Ishikawa (cell line): ENCODE measurements at regions not wholly inside any gene's neighbourhood (a gene's known extent, or its start where the extent isn't known, plus 50 kb on each side); places are given as distances from the start of the nearest gene placed in this dataset.
A peak's percentile ranks its signal among the peaks of the same experiment; 100 is the strongest.

Source experiments
- CEBPB ChIP-seq: IDR thresholded peaks from 2 replicates; pipeline ENCODE4 v1.6.1; 2012
- CREB1 ChIP-seq: IDR thresholded peaks from 2 replicates; pipeline ENCODE4 v1.6.1; 2012; ENCODE audit warnings: low read depth
- EGR1 ChIP-seq: IDR thresholded peaks from 2 replicates; pipeline ENCODE4 v1.6.1; 2012
- EP300 ChIP-seq: IDR thresholded peaks from 2 replicates; pipeline ENCODE4 v1.6.1; 2012; ENCODE audit warnings: borderline replicate concordance
- FOXM1 ChIP-seq: IDR thresholded peaks from 2 replicates; pipeline ENCODE4 v1.6.1; 2012; ENCODE audit warnings: low read depth, borderline replicate concordance
- NFIC ChIP-seq: IDR thresholded peaks from 2 replicates; pipeline ENCODE4 v1.6.1; 2012
- RAD21 ChIP-seq: IDR thresholded peaks from 2 replicates; pipeline ENCODE4 v1.6.1; 2012; ENCODE audit warnings: low read depth
- REST ChIP-seq: IDR thresholded peaks from 2 replicates; pipeline ENCODE4 v1.6.1; 2012; ENCODE audit warnings: low read depth, mild to moderate bottlenecking
- TAF1 ChIP-seq: IDR thresholded peaks from 2 replicates; pipeline ENCODE4 v1.6.1; 2012; ENCODE audit warnings: low read depth, mild to moderate bottlenecking
- TCF12 ChIP-seq: IDR thresholded peaks from 2 replicates; pipeline ENCODE4 v1.6.1; 2012; ENCODE audit warnings: low read depth
- TEAD4 ChIP-seq: IDR thresholded peaks from 2 replicates; pipeline ENCODE4 v1.6.1; 2012
- USF1 ChIP-seq: IDR thresholded peaks from 2 replicates; pipeline ENCODE4 v1.6.1; 2012
- YY1 ChIP-seq: IDR thresholded peaks from 2 replicates; pipeline ENCODE4 v1.6.1; 2012; ENCODE audit warnings: low read depth
- ZBTB7A ChIP-seq: IDR thresholded peaks from 2 replicates; pipeline ENCODE4 v1.6.1; 2012; ENCODE audit warnings: low read depth
- TF ChIP-seq, protein P1 (sequence below): IDR thresholded peaks from 2 replicates; pipeline ENCODE4 v1.6.1; 2012

- TF ChIP-seq, protein P1, sequence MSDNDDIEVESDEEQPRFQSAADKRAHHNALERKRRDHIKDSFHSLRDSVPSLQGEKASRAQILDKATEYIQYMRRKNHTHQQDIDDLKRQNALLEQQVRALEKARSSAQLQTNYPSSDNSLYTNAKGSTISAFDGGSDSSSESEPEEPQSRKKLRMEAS, result no peak
- TF ChIP-seq EGR1, result no peak
- TF ChIP-seq YY1, result no peak
- no peak for TF ChIP-seq TAF1
- TF ChIP-seq FOXM1, result no peak
- TF ChIP-seq RAD21, result no peak
- no peak for TF ChIP-seq CREB1
- no peak for TF ChIP-seq USF1
- no peak for TF ChIP-seq EP300
- TF ChIP-seq TCF12, result no peak
- TF ChIP-seq REST, result no peak
- no peak for TF ChIP-seq NFIC
- no peak for TF ChIP-seq ZBTB7A
- no peak for TF ChIP-seq TEAD4
- no peak for TF ChIP-seq CEBPB
These were observed 108.8 kb upstream of the KIT start for GRCh38 chr4:54548831-54549460.

GRCh38 chr4:54550395-54551171 is 107.2 kb upstream of the KIT start:
- peak; percentile 97 for TF ChIP-seq CEBPB
- no peak for TF ChIP-seq TAF1

DNA sequence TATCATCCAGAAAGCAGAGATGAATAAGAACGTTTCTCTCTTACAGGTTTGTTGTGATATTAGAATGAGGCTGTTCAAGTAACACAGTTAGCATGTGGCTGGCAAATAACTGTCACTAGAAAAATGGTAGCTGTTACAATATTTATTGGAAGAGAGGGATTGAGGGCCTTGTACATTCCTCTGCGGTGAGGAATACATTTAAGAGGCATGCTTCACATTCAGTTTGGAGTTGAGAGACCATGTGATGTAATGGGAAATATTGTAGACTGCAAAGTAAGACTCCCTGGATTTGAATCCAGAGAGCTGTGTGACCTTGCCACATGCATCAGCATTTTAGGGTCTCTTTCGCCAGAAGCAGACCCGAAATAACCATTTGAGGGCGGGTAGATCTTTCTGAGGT is 104.8 kb upstream of the KIT start:
- TF ChIP-seq CREB1 (no peak), ZBTB7A (no peak), USF1 (no peak), RAD21 (no peak), NFIC (no peak), EGR1 (no peak), TEAD4 (no peak)
- TF ChIP-seq, protein P1, result no peak

- TF ChIP-seq ZBTB7A (no peak), CREB1 (no peak), RAD21 (no peak), TAF1 (no peak), FOXM1 (no peak)
- TF ChIP-seq, protein P1, result no peak
These were observed 103.3 kb upstream of the KIT start for GRCh38 chr4:54554339-54554990.

- no peak for TF ChIP-seq REST
- no peak for TF ChIP-seq YY1
- no peak for TF ChIP-seq FOXM1
- TF ChIP-seq ZBTB7A, result no peak
- no peak for TF ChIP-seq EGR1
- no peak for TF ChIP-seq CREB1
- TF ChIP-seq CEBPB, result no peak
- no peak for TF ChIP-seq NFIC
- no peak for TF ChIP-seq RAD21
- TF ChIP-seq, protein P1, result no peak
- no peak for TF ChIP-seq USF1
- TF ChIP-seq TAF1, result no peak
- TF ChIP-seq EP300, result no peak
These were observed 101.7 kb upstream of the KIT start for GRCh38 chr4:54556051-54556450.
